ENCODE measurements at regions not wholly inside any gene's neighbourhood (a gene's known extent, or its start where the extent isn't known, plus 50 kb on each side); places are given as distances from the start of the nearest gene placed in this dataset.

DNA sequence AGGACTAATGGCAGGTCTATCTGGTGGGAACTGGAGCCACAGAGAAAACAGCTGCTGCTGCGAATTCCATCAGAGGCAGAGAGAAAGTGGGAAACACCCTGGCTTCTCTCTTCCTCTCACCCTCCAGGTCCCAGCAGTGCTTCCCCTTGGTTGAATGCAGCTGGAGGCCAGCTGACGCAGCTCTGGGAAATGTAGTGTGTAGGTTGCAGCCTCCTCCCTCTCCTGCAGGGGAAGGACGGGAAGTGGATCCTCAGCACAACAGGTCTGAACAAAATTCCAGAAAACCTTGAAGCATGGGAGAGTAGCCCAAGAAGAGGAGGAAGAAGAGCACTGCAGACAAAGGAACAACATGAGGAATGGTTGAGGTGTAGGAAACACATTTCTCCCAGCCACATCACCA lies 67.8 kb upstream of the MMP2 start:
- no peak overlapping the region for H3K4me2 ChIP-seq (ENCODE audit: low read length)
- TF ChIP-seq POLR2A (IDR thresholded peaks at IDR 0.05; ENCODE audit: borderline replicate concordance, extremely low read depth, insufficient read depth, insufficient read length): no peak
- TF ChIP-seq JUND (IDR thresholded peaks at IDR 0.05): no peak
- no peak for TF ChIP-seq ZFX (IDR thresholded peaks at IDR 0.05)
- TF ChIP-seq EZH2 (IDR thresholded peaks at IDR 0.05): no peak
- no peak for TF ChIP-seq FOSL1 (IDR thresholded peaks at IDR 0.05; ENCODE audit: low read depth)
- no peak for TF ChIP-seq EZH2phosphoT487 (IDR thresholded peaks at IDR 0.05; ENCODE audit: borderline replicate concordance)
- TF ChIP-seq TCF7L2 (IDR thresholded peaks at IDR 0.05; ENCODE audit: borderline replicate concordance, extremely low read depth, insufficient read depth, insufficient read length): no peak
- TF ChIP-seq, protein P1, sequence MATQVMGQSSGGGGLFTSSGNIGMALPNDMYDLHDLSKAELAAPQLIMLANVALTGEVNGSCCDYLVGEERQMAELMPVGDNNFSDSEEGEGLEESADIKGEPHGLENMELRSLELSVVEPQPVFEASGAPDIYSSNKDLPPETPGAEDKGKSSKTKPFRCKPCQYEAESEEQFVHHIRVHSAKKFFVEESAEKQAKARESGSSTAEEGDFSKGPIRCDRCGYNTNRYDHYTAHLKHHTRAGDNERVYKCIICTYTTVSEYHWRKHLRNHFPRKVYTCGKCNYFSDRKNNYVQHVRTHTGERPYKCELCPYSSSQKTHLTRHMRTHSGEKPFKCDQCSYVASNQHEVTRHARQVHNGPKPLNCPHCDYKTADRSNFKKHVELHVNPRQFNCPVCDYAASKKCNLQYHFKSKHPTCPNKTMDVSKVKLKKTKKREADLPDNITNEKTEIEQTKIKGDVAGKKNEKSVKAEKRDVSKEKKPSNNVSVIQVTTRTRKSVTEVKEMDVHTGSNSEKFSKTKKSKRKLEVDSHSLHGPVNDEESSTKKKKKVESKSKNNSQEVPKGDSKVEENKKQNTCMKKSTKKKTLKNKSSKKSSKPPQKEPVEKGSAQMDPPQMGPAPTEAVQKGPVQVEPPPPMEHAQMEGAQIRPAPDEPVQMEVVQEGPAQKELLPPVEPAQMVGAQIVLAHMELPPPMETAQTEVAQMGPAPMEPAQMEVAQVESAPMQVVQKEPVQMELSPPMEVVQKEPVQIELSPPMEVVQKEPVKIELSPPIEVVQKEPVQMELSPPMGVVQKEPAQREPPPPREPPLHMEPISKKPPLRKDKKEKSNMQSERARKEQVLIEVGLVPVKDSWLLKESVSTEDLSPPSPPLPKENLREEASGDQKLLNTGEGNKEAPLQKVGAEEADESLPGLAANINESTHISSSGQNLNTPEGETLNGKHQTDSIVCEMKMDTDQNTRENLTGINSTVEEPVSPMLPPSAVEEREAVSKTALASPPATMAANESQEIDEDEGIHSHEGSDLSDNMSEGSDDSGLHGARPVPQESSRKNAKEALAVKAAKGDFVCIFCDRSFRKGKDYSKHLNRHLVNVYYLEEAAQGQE (IDR thresholded peaks at IDR 0.05; ENCODE audit: low read depth): no peak
- no peak for TF ChIP-seq SP1 (IDR thresholded peaks at IDR 0.05; ENCODE audit: low read depth)
- no peak for TF ChIP-seq SRF (IDR thresholded peaks at IDR 0.05; ENCODE audit: low read depth)
- TF ChIP-seq RAD21 (IDR thresholded peaks at IDR 0.05; ENCODE audit: low read depth): no peak
- TF ChIP-seq, protein P2, sequence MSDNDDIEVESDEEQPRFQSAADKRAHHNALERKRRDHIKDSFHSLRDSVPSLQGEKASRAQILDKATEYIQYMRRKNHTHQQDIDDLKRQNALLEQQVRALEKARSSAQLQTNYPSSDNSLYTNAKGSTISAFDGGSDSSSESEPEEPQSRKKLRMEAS (IDR thresholded peaks at IDR 0.05): no peak
- no peak for TF ChIP-seq ZNF274 (IDR thresholded peaks at IDR 0.05; ENCODE audit: low read depth, low read length)
- no peak overlapping the region for H2AFZ ChIP-seq (ENCODE audit: low read depth, low read length, poor library complexity, severe bottlenecking)
- no peaks in the 10 kb centered on the region for H4K20me1 ChIP-seq (ENCODE audit: insufficient read depth)
- DNase-seq (ENCODE audit: low read depth, low spot score): no peak
- H3K9me3 ChIP-seq (ENCODE audit: control insufficient read depth in 1 of 2, insufficient read depth in 1 of 2, low read depth in 1 of 2, low read length in 2 of 2): no peaks in the 10 kb centered on the region
- intact Hi-C loops (cut with micrococcal nuclease): no loop called here
- BruUV-seq (replicated peaks): no TSS peak
- RAD21 ChIA-PET (ENCODE audit: low non-redundant PET in 1 of 2, low total read pairs in 2 of 2, uncharacterized antibody in 2 of 2, unreplicated experiment in 2 of 2): no interaction called here
- H3K4me1 ChIP-seq (ENCODE audit: control insufficient read depth in 1 of 2, insufficient read depth in 2 of 2, low read length in 2 of 2): no peaks in the 10 kb centered on the region
- CTCF ChIA-PET: no interaction called here
- H3K9ac ChIP-seq (ENCODE audit: low read length): no peak overlapping the region
- no peak overlapping the region for H3K4me3 ChIP-seq (replicated peaks in 1 of 2; ENCODE audit: low read depth in 1 of 2, low read length in 2 of 2)
- no peaks in the 10 kb centered on the region for H3K36me3 ChIP-seq (ENCODE audit: control insufficient read depth in 1 of 2, insufficient read depth in 2 of 2, low read length in 2 of 2)
- peaks cover 75% of the 10 kb centered on the region for H3K27me3 ChIP-seq (ENCODE audit: insufficient read depth, low read length)
- no peak for ATAC-seq
- no peaks in the 10 kb centered on the region for H3K79me2 ChIP-seq (ENCODE audit: insufficient read depth, low read length)
- POLR2A ChIA-PET: no interaction called here
- no peak overlapping the region for H3K27ac ChIP-seq (ENCODE audit: low read depth, low read length)
- no peaks in the 10 kb centered on the region for H3K9me2 ChIP-seq (ENCODE audit: insufficient read depth)
